Activated naive CD4-positive, alpha-beta T cell treated with anti-CD3 and anti-CD28 coated beads for 36 hours (primary cell): ENCODE measurements at regions not wholly inside any gene's neighbourhood (a gene's known extent, or its start where the extent isn't known, plus 50 kb on each side); places are given as distances from the start of the nearest gene placed in this dataset.

Experiments used
- CTCF ChIA-PET: fragments of 350-600 bp; sonication (Branson Sonifier 250); formaldehyde crosslinking; loops from one replicate; lab custom pipeline; 2021; ENCODE audit warnings: antibody characterized with exemption; lab: Charles Lee
- DNase-seq: peaks from one replicate; pipeline ENCODE4 v3.0.0-alpha.2; 2020
- H3K27ac Mint-ChIP-seq: one replicate; pipeline ENCODE4 v1.8.0; 2021; ENCODE audit warnings: mild to moderate bottlenecking, mixed read lengths
- H3K27me3 Mint-ChIP-seq: one replicate; pipeline ENCODE4 v1.8.0; 2021; ENCODE audit warnings: low read depth, mixed read lengths
- H3K36me3 Mint-ChIP-seq: one replicate; pipeline ENCODE4 v1.8.0; 2021; ENCODE audit warnings: low read depth, mixed read lengths
- H3K4me1 Mint-ChIP-seq: one replicate; pipeline ENCODE4 v1.8.0; 2021; ENCODE audit warnings: low read depth, mixed read lengths
- H3K4me3 Mint-ChIP-seq: one replicate; pipeline ENCODE4 v1.8.0; 2021; ENCODE audit warnings: mild to moderate bottlenecking, moderate library complexity, mixed read lengths
- H3K9me3 Mint-ChIP-seq: one replicate; pipeline ENCODE4 v1.8.0; 2021; ENCODE audit warnings: mixed read lengths
- intact Hi-C: fragments of 100-400 bp; cut with micrococcal nuclease; formaldehyde crosslinking; loops from one replicate; pipeline ENCODE4 v1.15.1; 2023

GRCh38 chr3:154482507-154482906 is 52.5 kb upstream of the GPR149 start:
- Mint-ChIP-seq H3K4me1 (no peaks in the 10 kb centered on the region), H3K27me3 (no peaks in the 10 kb centered on the region), H3K9me3 (no peaks in the 10 kb centered on the region), H3K36me3 (no peaks in the 10 kb centered on the region), H3K4me3 (no peak overlapping the region), H3K27ac (no peak overlapping the region)
- intact Hi-C loops: no loop called here
- CTCF ChIA-PET: no interaction called here
- DNase-seq: no peak

GRCh38 chr3:154480033-154480432 is 50.0 kb upstream of the GPR149 start:
- no peak overlapping the region for H3K4me3 Mint-ChIP-seq
- intact Hi-C loops: no loop called here
- no peak overlapping the region for H3K27ac Mint-ChIP-seq
- H3K9me3 Mint-ChIP-seq: peaks cover 2% of the 10 kb centered on the region
- CTCF ChIA-PET: no interaction called here
- H3K4me1 Mint-ChIP-seq: no peaks in the 10 kb centered on the region
- DNase-seq: no peak
- H3K36me3 Mint-ChIP-seq: no peaks in the 10 kb centered on the region
- no peaks in the 10 kb centered on the region for H3K27me3 Mint-ChIP-seq
